Activated CD4-positive, alpha-beta T cell treated with anti-CD3 and anti-CD28 coated beads for 4 hours (primary cell): ENCODE measurements at regions not wholly inside any gene's neighbourhood (a gene's known extent, or its start where the extent isn't known, plus 50 kb on each side); places are given as distances from the start of the nearest gene placed in this dataset.

Experiments
- DNase-seq, 2 donors: peaks; one replicate each; pipeline ENCODE4 v3.0.0-alpha.2; 2020

- no peak for DNase-seq
Observed at GRCh38 chr21:19713313-19713712, 1284.9 kb upstream of the NCAM2 start.

- DNase-seq = no peak
Observed at GRCh38 chr21:19724081-19724480, 1274.1 kb upstream of the NCAM2 start.

DNA sequence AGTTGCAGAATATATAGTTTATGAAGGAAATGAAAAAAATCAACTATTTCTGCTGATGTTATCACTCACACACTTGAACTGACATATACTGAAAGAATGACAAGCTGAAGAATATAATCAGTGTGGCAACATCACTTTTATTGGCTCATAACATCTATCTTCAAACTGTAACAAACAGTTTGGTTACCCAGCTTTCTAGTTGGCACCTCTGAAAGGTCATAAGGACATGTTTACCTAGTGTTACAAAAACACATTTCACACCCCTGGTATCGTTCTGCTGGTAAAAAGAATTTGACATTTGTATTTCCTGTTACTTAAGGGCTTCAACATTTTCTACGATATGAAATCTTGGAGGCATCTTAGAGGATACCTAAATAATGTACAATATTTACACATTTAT is 1267.0 kb upstream of the NCAM2 start:
- no peak for DNase-seq

GRCh38 chr21:19759836-19760235 is 1238.4 kb upstream of the NCAM2 start:
- no peak for DNase-seq

DNA sequence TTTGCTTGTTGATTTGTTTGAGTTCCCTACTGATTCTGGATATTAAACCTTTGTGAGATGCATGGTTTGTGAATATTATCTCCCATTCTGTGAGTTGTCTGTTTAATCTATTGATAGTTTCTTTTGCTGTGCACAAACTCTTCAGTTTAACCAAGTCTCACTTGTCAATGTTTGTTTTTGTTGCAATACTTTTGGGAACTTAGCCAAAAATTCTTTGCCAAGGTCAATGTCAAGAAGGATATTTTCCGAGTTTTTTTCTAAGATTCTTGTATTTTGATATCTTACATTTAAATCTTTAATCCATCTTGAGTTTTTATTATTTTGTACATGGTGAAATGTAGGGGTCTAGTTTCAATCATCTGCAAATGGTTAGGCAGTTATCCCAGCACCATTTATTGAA is 1230.7 kb upstream of the NCAM2 start:
- no peak for DNase-seq

DNA sequence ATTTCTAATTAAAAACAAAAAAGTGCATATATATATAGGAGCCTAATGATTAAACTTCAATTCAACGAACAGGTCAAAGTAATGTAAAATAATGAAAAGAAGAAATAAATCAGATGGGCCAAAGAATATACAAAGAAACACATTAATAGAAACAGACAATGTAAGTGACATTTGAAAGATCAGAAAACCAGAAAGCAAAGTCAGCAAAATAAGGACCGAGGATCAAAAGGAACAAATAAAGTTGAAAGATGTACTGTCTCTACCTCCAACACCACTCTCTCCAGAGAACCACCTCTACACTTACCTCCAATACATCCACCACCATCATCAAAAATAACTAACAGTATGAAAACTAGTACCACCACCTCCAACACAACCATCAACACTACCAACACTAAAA is 1226.3 kb upstream of the NCAM2 start:
- no peak for DNase-seq

- DNase-seq = no peak
Observed at GRCh38 chr21:19776076-19776475, 1222.1 kb upstream of the NCAM2 start.

DNA sequence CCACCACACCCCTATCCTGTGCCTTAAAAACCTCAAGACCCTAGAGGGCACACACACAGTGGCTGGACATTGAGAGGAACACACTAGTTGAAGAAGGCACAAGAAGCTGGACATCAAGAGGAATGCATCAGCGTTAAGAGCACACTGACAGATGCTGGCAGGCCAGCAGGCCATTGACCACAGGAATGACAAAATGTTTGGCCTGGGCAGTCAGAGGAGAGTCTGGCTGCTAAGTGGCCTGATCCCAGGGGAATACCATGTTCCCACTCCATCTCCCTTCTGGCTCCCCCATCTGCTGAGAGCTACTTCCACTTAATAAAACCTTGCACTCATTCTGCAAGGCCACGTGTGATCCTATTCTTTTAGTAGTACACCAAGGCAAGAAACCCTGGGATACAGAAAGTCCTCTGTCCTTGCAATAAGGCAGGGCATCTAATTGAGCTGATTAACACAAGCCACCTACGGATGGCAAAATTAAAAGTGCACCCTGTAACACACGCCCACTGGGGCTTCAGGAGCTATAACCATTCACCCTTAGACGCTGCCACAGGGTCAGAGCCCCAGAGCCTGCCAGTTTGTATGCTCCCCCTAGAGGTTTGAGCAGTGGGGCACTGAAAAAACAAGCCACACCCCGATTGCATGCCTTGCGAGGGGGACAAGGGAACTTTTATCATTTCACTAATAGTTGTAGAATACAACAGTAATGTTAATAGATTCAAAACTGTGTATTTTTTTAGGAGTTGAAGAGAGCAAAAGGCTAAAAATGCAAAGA is 1216.1 kb upstream of the NCAM2 start:
- DNase-seq = no peak

GRCh38 chr21:19785941-19786340 is 1212.3 kb upstream of the NCAM2 start:
- DNase-seq = no peak

DNA sequence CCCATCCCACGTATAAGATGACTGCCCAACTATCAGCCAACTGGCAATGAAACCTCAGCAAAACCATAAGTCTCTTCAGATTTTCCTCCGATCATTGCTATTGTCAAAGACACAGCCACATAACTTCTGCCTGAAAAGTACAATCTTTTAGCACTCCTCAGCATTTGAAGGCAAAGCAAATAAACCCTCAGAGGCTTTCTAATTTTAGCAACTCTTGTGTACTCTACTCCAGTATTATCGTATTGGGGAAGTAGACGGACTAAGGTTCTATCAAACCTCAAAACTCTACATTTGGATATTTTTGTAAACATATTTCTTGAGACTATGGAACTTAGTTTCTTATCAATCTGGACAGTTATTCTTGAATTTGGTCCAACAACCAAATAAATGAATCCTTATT is 1206.2 kb upstream of the NCAM2 start:
- DNase-seq = no peak

DNA sequence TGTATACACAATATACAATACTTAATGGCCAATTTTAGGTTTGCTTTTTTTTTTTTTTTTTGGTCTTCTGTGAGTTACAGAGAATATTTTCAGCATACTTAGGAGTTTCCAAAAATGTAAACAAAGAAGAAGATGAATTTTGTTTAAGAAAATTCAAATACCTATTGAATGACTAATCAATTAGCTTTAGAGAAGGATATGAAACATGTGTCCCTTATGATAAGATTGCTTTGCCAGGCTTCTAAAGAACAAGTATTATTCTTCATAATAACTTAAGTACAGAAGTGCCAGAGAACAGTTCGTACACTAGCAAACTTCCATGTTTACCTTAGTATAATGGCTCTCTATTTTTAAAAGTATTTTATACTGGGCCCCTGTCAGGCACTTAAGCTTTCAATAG is 1191.0 kb upstream of the NCAM2 start:
- DNase-seq = no peak

DNA sequence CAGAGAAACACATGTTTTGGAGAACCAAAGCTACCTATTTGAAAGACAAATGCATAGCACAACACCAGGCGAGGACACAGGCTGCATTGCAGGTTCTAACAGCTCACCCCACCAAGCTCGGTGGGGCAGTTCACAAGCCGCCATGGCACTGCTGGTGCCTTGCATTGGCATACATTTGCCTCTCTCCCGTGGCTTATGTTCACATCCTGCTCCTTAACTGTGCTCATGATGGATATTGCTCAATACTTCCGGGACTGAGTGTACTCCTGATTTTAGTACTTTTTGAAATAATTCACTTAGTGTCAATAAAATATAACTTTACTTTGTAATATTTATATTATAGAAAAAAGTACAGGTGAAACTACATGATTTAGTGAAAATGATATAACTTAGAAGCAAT is 1187.4 kb upstream of the NCAM2 start:
- no peak for DNase-seq

DNA sequence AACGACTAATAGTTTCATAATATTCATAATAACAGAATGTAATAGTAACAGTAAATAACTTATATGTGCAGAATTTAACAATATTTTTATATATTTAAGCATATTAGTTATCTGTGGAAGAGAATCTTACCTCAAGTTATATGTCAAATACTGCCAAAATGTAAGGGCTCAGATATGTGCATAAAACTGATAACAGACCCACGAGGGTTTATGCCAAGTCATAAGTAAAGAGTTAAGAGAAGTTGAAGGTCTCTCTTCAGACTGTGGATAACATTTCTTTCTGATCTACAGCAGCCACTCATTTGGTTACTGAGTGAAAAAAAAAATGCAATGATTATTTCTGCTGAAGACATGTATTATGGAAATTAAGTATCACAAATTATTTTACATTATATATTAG is 1167.8 kb upstream of the NCAM2 start:
- no peak for DNase-seq

- DNase-seq = no peak
Observed at GRCh38 chr21:19832551-19832950, 1165.7 kb upstream of the NCAM2 start.

GRCh38 chr21:19833082-19833481 is 1165.1 kb upstream of the NCAM2 start:
- DNase-seq = no peak

DNA sequence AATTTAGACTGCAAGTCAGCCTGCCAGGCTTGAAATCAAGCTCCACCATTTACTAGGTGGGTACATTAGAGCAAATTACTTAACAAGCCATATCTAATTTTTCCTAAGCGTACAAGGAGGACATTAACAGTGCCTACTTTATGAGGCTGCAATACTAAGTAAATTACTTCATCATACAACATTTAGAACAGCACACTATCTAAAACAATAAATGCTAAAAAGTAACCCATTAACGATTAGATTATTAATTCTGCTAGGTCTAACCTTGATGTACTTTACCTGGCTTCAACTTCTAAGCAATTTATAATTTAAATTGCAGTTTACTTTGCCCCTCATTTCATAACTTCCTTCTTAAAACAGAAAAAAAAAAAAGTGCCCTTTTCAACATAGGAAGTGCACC is 1155.6 kb upstream of the NCAM2 start:
- no peak for DNase-seq

GRCh38 chr21:19844334-19844733 is 1153.9 kb upstream of the NCAM2 start:
- no peak for DNase-seq

GRCh38 chr21:19850157-19850556 is 1148.1 kb upstream of the NCAM2 start:
- DNase-seq = no peak

DNA sequence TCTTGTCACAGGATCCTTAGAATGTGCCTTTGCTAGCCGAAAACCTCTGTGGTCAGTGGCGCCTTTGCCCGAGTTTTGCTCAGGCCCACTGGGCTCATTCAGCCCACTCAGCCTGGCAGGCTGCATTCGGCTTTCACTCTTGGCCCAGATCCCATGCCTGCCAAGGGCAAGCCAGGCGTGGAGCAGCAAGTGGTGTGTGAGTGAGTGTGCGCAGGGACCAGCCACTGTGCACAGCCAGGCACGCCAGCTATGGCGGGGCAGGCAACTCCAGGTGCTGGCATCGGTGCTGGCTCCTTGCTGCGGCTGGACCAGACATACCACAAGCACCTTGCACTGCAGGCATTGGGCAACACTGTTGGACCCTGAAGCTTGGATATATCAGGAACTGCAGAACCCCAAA is 1145.1 kb upstream of the NCAM2 start:
- DNase-seq = no peak

GRCh38 chr21:19853709-19854575 is 1144.3 kb upstream of the NCAM2 start:
- no peak for DNase-seq

- no peak for DNase-seq
Observed at GRCh38 chr21:19855522-19855921, 1142.7 kb upstream of the NCAM2 start.

DNA sequence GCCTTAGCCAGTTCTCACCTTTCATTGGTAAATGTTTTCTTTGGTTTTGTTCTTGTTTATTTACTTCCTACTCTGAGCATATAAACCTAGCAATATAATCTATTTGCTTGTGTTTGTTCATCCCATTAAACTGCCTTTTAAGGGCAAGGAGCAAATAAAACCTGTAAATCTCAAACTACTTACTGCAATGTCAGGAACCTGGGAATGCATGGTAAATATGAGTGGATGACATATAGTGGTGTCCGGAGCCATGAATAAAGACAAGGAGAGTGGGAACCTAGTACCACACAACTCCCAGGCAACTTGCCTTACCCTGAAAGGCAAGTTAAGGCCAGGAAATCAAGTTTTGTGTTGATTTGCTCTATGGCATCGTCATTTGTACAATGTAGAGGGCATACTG is 1133.7 kb upstream of the NCAM2 start:
- DNase-seq = no peak

GRCh38 chr21:19870682-19871081 is 1127.5 kb upstream of the NCAM2 start:
- no peak for DNase-seq

GRCh38 chr21:19874521-19874920 is 1123.7 kb upstream of the NCAM2 start:
- no peak for DNase-seq
